Heart left ventricle (tissue), 13 donors: ENCODE measurements at regions not wholly inside any gene's neighbourhood (a gene's known extent, or its start where the extent isn't known, plus 50 kb on each side); places are given as distances from the start of the nearest gene placed in this dataset.

Experiments
- POLR2A ChIP-seq, 2 donors: fragments of 450-650 bp; IDR thresholded peaks; one replicate each; pipeline ENCODE4 v1.6.1; 2017; ENCODE audit warnings: antibody characterized with exemption in 2 of 2, mild to moderate bottlenecking in 2 of 2, moderate library complexity in 2 of 2
- TF ChIP-seq, protein P1 (sequence below), 12 donors: fragments of 200-600 bp; sonication (generic) in 4 of 12; IDR thresholded peaks; one replicate each; pipeline versions ENCODE4 v1.5.0 to v1.8.0; 2018 to 2022; ENCODE audit warnings: antibody characterized with exemption in 12 of 12, mild to moderate bottlenecking in 5 of 12
- donor health status: ischemic (EF 13 %, LVEDD 7.1; RV severe dilation, severe dysfunction).
- donor health status: DM: no; HTN: yes; CAD: no.
- donor health status: DM: no; HTN: no; CAD: no.
- donor health status: ischemic (EF 25% LVEDD 6.9; RV normal size, moderate dysfunction).
- donor health status: ischemic (EF 25% LVEDD 5.7; RV mildly dilated, moderate dysfunction).
- donor health status: ischemic (EF 35%, LVEDD 5.7; RV mildly dilated, moderate dysfunction).
- donor health status: nonischemic (EF 11% LVEDD 7.7; RV severe dilation, severe dysfunction).
- donor health status: DM: yes; HTN: yes; CAD: no.
- donor health status: PGD.
- donor health status: ischemic (EF 29% LVEDD 5.4; RV normal size, mild dysfunction).
- donor health status: nonischemic (EF 23%, LVEDD 6.1; RV moderate dilation, normal function).

DNA sequence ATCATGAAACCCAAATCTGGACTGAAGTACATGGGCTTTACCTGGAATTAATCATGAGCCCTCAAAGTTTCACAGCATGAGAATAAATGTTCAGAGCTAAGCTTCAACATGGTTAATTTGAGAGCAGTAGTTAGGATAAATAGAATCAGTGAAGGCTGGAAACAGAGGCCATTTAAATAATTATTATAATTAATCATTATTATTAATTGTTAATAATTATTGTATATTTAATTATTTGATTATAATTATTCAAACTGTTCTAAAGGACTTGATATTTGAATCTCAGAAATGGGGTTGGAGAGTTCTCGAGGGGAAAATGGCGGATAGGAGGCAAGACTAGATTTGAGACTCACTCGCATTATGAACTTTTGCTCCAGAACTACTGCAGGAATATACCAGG lies 119.6 kb upstream of the ITGA1 start:
- TF ChIP-seq, protein P1, sequence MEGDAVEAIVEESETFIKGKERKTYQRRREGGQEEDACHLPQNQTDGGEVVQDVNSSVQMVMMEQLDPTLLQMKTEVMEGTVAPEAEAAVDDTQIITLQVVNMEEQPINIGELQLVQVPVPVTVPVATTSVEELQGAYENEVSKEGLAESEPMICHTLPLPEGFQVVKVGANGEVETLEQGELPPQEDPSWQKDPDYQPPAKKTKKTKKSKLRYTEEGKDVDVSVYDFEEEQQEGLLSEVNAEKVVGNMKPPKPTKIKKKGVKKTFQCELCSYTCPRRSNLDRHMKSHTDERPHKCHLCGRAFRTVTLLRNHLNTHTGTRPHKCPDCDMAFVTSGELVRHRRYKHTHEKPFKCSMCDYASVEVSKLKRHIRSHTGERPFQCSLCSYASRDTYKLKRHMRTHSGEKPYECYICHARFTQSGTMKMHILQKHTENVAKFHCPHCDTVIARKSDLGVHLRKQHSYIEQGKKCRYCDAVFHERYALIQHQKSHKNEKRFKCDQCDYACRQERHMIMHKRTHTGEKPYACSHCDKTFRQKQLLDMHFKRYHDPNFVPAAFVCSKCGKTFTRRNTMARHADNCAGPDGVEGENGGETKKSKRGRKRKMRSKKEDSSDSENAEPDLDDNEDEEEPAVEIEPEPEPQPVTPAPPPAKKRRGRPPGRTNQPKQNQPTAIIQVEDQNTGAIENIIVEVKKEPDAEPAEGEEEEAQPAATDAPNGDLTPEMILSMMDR (IDR thresholded peaks at IDR 0.05), result no peak
- no peak for TF ChIP-seq POLR2A (IDR thresholded peaks at IDR 0.05)
